Fibroblast of mammary gland (primary cell): ENCODE measurements at regions not wholly inside any gene's neighbourhood (a gene's known extent, or its start where the extent isn't known, plus 50 kb on each side); places are given as distances from the start of the nearest gene placed in this dataset.
A peak's percentile ranks its signal among the peaks of the same experiment; 100 is the strongest.

ENCODE experiments used
- DNase-seq: peaks from one replicate; pipeline ENCODE4 v3.0.0-alpha.2; 2010; ENCODE audit warnings: low read depth
- H3K4me3 ChIP-seq: 2 replicates; pipeline ENCODE4 v1.5.1; 2011; ENCODE audit warnings: low read depth, mild to moderate bottlenecking, low read length, moderate library complexity; ENCODE audit not compliant: control insufficient read depth
- TF ChIP-seq, protein P1 (sequence below): conservative IDR thresholded peaks from 2 replicates; pipeline ENCODE4 v1.5.1; 2011; ENCODE audit warnings: low read depth, low read length, inconsistent platforms; ENCODE audit not compliant: control insufficient read depth, insufficient read depth

DNA sequence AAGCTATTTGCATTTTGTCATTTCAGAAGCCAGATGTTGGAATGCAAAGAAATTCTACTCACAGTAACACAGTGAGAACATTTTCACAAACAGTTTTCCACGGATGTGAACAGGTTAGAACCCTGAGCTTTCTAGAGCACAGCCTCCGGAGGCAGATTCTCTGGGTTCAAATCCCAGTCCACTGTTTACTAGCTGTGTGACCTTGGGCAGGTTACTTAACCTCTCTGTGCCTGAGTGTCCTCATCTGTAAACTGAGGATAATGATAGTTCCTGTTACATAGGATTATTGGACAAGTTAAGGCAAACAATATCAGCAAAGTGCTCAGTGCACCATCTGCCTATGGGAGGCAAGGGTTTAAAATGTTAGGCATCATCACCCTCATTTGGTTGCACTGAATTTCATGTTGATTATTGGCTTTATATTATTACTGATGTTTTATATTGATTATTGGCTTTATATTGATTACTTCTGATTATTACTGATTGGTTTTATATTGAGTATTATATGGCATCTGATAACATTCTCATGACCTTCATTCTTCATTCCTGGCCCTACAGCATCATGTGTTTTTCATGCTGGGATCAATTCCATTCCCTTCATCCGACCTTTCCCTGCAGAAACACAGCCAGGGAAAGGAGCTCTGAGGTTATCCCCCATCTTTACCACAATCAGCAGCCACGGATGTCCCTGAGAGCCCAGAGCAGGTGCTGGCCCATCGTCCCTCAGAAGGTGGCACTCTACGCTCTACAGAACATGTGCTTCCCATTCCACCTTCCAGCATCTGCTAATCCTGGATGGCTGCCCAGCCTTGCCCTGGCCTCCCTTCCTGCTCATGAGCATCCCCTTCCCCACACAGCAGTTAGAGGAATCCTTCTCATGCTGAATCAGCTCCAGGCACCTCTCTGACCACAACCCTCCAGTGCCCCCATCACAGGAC lies 283.1 kb downstream of the PREX1 start:
- TF ChIP-seq, protein P1, sequence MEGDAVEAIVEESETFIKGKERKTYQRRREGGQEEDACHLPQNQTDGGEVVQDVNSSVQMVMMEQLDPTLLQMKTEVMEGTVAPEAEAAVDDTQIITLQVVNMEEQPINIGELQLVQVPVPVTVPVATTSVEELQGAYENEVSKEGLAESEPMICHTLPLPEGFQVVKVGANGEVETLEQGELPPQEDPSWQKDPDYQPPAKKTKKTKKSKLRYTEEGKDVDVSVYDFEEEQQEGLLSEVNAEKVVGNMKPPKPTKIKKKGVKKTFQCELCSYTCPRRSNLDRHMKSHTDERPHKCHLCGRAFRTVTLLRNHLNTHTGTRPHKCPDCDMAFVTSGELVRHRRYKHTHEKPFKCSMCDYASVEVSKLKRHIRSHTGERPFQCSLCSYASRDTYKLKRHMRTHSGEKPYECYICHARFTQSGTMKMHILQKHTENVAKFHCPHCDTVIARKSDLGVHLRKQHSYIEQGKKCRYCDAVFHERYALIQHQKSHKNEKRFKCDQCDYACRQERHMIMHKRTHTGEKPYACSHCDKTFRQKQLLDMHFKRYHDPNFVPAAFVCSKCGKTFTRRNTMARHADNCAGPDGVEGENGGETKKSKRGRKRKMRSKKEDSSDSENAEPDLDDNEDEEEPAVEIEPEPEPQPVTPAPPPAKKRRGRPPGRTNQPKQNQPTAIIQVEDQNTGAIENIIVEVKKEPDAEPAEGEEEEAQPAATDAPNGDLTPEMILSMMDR = no peak
- DNase-seq = no peak
- no peak overlapping the region for H3K4me3 ChIP-seq

DNA sequence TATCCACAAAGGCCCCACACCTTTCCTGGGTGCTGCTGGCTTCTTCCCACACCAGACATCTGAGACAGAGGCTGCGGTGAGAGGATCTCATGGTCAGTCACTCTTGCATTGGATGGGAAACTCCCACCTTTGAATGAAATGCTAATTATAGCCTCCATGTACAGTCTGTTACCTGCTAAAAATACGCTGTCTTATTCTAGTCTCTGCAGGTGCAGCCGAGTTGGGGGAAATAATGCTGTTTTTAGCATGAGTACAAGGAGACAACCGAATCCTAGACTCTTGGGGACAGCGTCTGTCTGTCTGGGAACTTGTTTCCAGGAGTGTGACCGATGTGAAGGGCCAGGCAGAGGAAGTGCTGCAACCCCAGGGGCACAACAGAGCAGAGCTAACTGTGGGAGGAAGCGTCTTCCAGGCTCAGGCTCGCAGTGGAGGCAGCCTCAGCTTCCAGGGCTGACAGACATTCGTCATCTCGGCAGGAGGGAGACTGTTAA lies 286.2 kb downstream of the PREX1 start:
- TF ChIP-seq, protein P1 = no peak
- DNase-seq = no peak
- no peak overlapping the region for H3K4me3 ChIP-seq

DNA sequence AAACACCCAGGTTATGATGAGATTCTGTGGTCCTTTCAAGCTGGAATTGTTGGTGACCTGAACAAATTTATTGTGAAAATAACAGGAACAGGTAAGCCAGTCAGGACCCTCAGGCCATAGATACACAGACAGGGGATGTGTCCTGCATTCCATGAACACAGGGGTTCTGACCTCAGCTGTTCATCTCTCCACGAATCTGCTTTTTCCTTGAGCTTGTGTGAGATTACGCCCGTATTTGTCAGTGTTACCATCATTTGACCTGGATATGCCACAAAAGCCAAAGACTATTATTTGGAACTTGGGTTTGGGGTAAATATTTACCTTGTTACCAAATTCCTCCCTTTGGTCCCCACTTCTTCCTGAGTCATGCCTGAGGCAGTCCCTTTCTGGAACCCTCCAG lies 288.9 kb downstream of the PREX1 start:
- DNase-seq = no peak
- TF ChIP-seq, protein P1 = no peak

DNA sequence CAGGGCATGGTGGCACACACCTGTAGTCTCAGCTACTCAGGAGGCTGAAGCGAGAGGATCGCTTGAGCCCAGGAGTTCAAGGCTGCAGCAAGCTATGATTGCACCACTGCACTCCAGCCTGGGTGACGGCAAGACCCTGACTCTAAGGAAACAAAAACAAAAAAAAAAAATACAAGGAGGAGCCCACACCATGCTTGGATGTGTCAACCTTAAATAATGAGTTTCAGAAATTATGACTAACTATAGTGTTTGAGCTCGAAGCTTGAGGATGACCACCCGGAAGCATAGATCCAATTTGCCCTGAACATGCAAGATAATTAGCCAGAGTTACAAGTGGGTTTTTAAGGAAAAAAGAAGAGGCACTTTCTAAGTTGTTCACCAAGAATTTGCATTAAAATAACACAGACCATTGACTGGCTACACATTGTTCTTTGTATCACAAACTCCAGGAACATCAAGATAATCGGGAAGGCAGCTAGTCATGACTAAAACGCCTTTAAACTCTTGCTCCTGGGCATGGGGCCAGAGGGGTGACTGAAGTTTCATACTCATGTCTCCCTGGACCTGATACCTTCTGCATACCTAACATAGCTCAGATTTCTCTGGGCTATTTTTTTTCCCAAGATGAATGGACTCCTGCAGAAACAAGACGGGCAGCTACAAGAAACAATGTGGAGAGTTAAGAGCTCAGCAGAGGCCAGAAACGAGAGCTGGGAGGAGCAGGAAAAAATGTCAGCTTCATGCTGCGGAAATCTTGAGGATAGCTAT lies 289.6 kb downstream of the PREX1 start:
- TF ChIP-seq, protein P1 = no peak
- DNase-seq = peak; percentile 2
- no peak overlapping the region for H3K4me3 ChIP-seq

More for the DNA sequence above, 288.9 kb downstream of the PREX1 start:
- no peak overlapping the region for H3K4me3 ChIP-seq

DNA sequence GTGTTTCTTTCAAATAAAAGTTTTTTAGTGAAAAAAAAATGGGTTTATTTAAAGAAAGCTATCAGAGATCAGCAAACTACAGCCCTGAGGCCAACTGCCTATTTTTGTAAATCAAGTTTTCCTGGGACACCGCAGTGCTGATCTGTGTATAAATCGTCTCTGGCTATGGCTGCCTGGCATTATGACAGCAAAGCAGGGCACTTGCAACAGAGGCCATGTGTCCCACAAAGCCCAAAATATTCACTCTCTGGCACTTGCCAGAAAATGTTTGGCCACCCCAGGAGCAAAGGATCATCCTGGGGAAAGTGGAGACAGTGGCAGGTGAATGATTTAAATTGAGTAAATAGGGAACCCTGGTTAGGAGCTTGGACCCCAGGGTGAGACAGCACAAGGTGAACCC lies 291.6 kb downstream of the PREX1 start:
- TF ChIP-seq, protein P1 = no peak
- DNase-seq = no peak

DNA sequence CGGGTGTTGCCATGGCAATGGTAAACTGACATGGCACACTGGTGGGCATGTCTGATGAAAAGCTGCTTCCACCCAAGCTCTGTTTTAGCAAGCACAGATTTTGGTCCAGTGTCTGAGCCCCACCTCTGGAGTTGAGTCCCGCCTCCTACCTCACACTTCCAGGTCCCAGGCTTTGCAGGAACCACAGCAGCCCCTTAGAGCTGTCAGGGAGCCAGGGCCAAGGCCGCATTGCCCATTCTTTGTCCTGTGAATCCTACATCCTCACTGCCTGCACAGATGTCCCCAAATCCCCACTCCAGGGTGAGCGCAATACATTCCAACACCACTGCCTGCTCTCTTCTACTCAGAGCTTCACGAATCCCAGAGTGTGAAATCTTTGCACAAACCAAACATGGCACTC lies 292.2 kb downstream of the PREX1 start:
- TF ChIP-seq, protein P1 = no peak
- no peak overlapping the region for H3K4me3 ChIP-seq
- no peak for DNase-seq

More for the DNA sequence above, 291.6 kb downstream of the PREX1 start:
- H3K4me3 ChIP-seq = no peak overlapping the region
